ENCODE measurements at regions not wholly inside any gene's neighbourhood (a gene's known extent, or its start where the extent isn't known, plus 50 kb on each side); places are given as distances from the start of the nearest gene placed in this dataset.

- no peak for TF ChIP-seq CTCF (conservative IDR thresholded peaks at IDR 0.05; ENCODE audit: low read length)
- no peak for TF ChIP-seq EZH2phosphoT487 (IDR thresholded peaks at IDR 0.05; ENCODE audit: borderline replicate concordance, low read depth, low read length)
These were observed 119.7 kb upstream of the ZFP64 start for GRCh38 chr20:52311209-52311794.
